Left ventricle myocardium inferior (tissue), 1 donor: ENCODE measurements at regions not wholly inside any gene's neighbourhood (a gene's known extent, or its start where the extent isn't known, plus 50 kb on each side); places are given as distances from the start of the nearest gene placed in this dataset.

Experiments used
- DNase-seq: peaks from one replicate; pipeline ENCODE4 v3.0.0-alpha.2; 2020
- H3K27ac ChIP-seq: fragments of 200-600 bp; replicated peaks from 2 replicates; pipeline ENCODE4 v1.8.0; 2021
- H3K27me3 ChIP-seq: fragments of 200-600 bp; 2 replicates; pipeline ENCODE4 v1.8.0; 2021; ENCODE audit warnings: low read depth
- H3K36me3 ChIP-seq: fragments of 200-600 bp; 2 replicates; pipeline ENCODE4 v1.8.0; 2021
- H3K4me1 ChIP-seq: fragments of 200-600 bp; 2 replicates; pipeline ENCODE4 v1.8.0; 2021
- H3K4me3 ChIP-seq: fragments of 200-600 bp; 2 replicates; pipeline ENCODE4 v1.8.0; 2021; ENCODE audit warnings: mild to moderate bottlenecking, moderate library complexity
- H3K9me3 ChIP-seq: fragments of 200-600 bp; replicated peaks from 2 replicates; pipeline ENCODE4 v1.8.0; 2021
- intact Hi-C: fragments of 100-400 bp; cut with micrococcal nuclease; formaldehyde crosslinking; loops from one replicate; pipeline ENCODE4 v1.11.0; 2022
- TF ChIP-seq, protein P1 (sequence below): fragments of 200-600 bp; IDR thresholded peaks from 2 replicates; pipeline ENCODE4 v1.8.0; 2021; ENCODE audit warnings: antibody characterized with exemption, mild to moderate bottlenecking, borderline replicate concordance
- donor health status: DM: no; HTN: yes; CAD: no; lungs with severe emphysema.

GRCh38 chr4:177087499-177087898 is 222.2 kb upstream of the NEIL3 start:
- no peaks in the 10 kb centered on the region for H3K36me3 ChIP-seq
- H3K4me3 ChIP-seq: no peak overlapping the region
- TF ChIP-seq, protein P1, sequence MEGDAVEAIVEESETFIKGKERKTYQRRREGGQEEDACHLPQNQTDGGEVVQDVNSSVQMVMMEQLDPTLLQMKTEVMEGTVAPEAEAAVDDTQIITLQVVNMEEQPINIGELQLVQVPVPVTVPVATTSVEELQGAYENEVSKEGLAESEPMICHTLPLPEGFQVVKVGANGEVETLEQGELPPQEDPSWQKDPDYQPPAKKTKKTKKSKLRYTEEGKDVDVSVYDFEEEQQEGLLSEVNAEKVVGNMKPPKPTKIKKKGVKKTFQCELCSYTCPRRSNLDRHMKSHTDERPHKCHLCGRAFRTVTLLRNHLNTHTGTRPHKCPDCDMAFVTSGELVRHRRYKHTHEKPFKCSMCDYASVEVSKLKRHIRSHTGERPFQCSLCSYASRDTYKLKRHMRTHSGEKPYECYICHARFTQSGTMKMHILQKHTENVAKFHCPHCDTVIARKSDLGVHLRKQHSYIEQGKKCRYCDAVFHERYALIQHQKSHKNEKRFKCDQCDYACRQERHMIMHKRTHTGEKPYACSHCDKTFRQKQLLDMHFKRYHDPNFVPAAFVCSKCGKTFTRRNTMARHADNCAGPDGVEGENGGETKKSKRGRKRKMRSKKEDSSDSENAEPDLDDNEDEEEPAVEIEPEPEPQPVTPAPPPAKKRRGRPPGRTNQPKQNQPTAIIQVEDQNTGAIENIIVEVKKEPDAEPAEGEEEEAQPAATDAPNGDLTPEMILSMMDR: no peak
- no peaks in the 10 kb centered on the region for H3K27me3 ChIP-seq
- no peak for DNase-seq
- no peaks in the 10 kb centered on the region for H3K4me1 ChIP-seq
- peaks cover 3% of the 10 kb centered on the region for H3K9me3 ChIP-seq
- no peak overlapping the region for H3K27ac ChIP-seq
- intact Hi-C loops: no loop called here

DNA sequence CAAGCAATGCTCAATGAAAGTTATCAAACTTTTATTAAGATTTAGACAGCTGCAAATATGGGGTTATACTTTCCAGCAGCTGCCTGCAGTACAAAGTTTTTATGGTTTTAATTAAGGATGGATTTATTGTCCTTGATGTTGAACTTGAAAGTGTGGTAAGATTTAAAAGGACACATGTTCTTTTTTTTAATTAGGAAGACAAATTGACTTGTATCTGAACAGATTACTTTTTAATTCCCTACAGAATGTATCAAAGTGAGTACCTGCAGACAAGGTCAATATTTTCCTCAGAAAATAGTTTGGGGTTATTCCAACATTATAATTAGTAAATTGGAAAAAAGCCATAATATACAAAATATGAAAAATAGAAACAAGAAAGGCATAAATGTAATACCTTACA is 218.2 kb upstream of the NEIL3 start:
- DNase-seq: no peak
- no peaks in the 10 kb centered on the region for H3K27me3 ChIP-seq
- no peaks in the 10 kb centered on the region for H3K9me3 ChIP-seq
- H3K27ac ChIP-seq: no peak overlapping the region
- intact Hi-C loops: no loop called here
- TF ChIP-seq, protein P1: no peak
- H3K4me3 ChIP-seq: no peak overlapping the region
- no peaks in the 10 kb centered on the region for H3K4me1 ChIP-seq
- H3K36me3 ChIP-seq: no peaks in the 10 kb centered on the region

GRCh38 chr4:177092807-177093206 is 216.9 kb upstream of the NEIL3 start:
- H3K27me3 ChIP-seq: no peaks in the 10 kb centered on the region
- no peak for DNase-seq
- TF ChIP-seq, protein P1: no peak

GRCh38 chr4:177093964-177094363 is 215.7 kb upstream of the NEIL3 start:
- H3K9me3 ChIP-seq: no peaks in the 10 kb centered on the region
- H3K4me1 ChIP-seq: no peaks in the 10 kb centered on the region
- no peaks in the 10 kb centered on the region for H3K27me3 ChIP-seq
- TF ChIP-seq, protein P1: no peak
- H3K4me3 ChIP-seq: no peak overlapping the region
- H3K27ac ChIP-seq: no peak overlapping the region
- no peaks in the 10 kb centered on the region for H3K36me3 ChIP-seq
- intact Hi-C loops: no loop called here
- no peak for DNase-seq

More at GRCh38 chr4:177092807-177093206, 216.9 kb upstream of the NEIL3 start:
- Histone ChIP-seq H3K27ac (no peak overlapping the region), H3K4me1 (no peaks in the 10 kb centered on the region), H3K36me3 (no peaks in the 10 kb centered on the region), H3K9me3 (no peaks in the 10 kb centered on the region), H3K4me3 (no peak overlapping the region)
- intact Hi-C loops: no loop called here

- H3K27ac ChIP-seq: no peak overlapping the region
These were observed 212.4 kb upstream of the NEIL3 start for GRCh38 chr4:177097291-177097690.

More at GRCh38 chr4:177097291-177097690, 212.4 kb upstream of the NEIL3 start:
- Histone ChIP-seq H3K9me3 (no peaks in the 10 kb centered on the region), H3K36me3 (no peaks in the 10 kb centered on the region), H3K27me3 (no peaks in the 10 kb centered on the region), H3K4me3 (no peak overlapping the region), H3K4me1 (no peaks in the 10 kb centered on the region)
- intact Hi-C loops: no loop called here
- TF ChIP-seq, protein P1: no peak
- no peak for DNase-seq
